SIG-M5 (cell line): ENCODE measurements at regions not wholly inside any gene's neighbourhood (a gene's known extent, or its start where the extent isn't known, plus 50 kb on each side); places are given as distances from the start of the nearest gene placed in this dataset.
A peak's percentile ranks its signal among the peaks of the same experiment; 100 is the strongest.

Experiments
- DNase-seq: peaks from one replicate; lab custom pipeline; 2025; lab: John Stamatoyannopoulos, UW

GRCh38 chr6:113094779-113095178 lies 747.6 kb downstream of the RFPL4B start:
- no peak for DNase-seq

DNA sequence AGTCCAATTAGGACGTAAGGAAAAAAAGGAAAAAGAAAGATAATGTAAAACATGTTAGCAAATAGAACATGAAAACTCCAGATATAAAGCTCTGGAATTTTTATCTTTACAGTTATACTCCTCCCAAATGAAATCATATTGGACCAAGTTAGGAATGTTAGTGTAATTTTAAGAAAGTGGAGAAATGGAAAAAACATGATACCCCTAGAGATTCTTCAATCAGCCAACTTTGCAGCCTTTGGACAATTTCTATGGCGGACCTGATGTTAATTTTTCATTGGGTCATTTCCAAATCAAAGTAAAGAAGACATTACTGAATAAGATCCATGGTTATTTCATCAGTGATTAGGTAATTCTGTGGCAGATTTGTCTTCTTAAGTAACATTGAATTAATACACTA lies 748.7 kb downstream of the RFPL4B start:
- no peak for DNase-seq

- DNase-seq, result no peak
These were observed 754.4 kb upstream of the MARCKS start for GRCh38 chr6:113102761-113103160.

- no peak for DNase-seq
These were observed 753.3 kb upstream of the MARCKS start for GRCh38 chr6:113103634-113104361.

DNA sequence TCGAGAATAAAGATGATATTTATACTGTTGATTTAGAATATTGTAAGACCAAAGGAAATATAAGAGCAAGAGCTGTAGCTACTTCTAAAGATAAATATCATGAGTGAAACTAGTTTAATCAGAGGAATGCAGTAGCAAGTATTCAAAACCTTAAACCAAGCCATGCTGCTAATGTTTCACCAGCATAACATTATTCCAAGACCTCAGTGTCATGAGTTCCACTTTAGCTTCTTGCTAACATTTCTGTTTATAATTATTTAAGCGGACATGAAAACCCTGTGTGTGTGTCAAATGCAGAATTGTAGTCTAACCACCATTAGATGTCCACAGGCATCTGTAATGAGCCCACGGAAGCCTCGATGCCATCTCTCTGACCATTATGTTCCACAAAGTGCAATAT lies 752.6 kb upstream of the MARCKS start:
- no peak for DNase-seq

DNA sequence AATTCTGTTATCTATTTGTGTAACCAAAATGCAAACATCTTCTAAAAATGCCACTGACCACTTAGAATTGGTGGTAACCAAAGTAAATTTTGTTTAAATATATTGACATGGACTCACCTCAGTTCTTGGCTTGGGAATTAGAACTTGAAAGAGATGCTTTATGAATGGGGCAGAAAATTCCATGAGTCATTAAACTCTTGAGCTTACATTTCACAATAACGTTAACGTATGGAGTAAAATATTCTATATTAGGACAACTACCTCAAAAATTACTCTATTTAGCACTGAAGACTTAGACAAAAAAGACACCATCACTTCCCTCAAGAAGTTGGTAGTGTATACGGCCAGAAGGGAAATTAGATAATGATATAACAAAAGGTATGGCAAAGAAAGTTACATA lies 752.2 kb upstream of the MARCKS start:
- no peak for DNase-seq

- DNase-seq, result no peak
These were observed 746.9 kb upstream of the MARCKS start for GRCh38 chr6:113110211-113110610.

GRCh38 chr6:113111550-113111949 lies 745.6 kb upstream of the MARCKS start:
- no peak for DNase-seq

DNA sequence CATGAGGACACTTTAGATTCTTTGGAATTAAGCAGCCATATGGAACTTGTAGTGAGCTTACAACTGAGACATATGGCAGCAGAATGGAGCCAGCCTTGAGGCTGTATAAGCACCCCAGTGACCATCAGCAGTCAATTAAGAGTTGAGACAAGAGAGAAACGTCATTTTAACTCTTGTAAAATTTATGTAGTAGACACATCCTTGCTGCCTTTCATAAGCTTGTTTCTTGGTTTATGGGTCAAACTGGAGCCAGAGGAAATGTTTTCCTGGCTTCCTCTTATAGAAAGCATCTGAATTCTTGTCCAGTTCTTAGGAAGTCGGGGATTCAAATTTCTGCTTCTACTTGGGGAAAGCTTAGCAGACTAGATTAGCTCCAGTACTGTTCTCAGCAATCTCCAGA lies 745.1 kb upstream of the MARCKS start:
- DNase-seq, result no peak

DNA sequence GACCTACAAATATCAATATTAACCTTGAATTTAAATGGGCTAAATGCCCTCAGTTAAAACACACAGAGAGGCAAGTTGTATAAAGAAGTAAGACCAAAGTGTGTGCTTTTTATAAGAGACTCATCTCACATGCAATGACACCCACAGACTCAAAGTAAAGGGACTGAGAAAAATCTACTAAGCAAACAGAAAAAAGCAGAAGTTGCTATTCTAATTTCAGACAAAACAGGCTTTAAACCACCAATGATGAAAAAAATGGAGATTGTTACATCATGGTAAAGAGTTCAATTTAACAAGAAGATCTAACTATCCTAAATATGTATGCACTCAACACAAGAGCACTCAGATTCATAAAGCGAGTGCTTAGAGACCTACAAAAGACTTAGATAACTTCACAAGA lies 741.9 kb upstream of the MARCKS start:
- peak; percentile 81 for DNase-seq

DNA sequence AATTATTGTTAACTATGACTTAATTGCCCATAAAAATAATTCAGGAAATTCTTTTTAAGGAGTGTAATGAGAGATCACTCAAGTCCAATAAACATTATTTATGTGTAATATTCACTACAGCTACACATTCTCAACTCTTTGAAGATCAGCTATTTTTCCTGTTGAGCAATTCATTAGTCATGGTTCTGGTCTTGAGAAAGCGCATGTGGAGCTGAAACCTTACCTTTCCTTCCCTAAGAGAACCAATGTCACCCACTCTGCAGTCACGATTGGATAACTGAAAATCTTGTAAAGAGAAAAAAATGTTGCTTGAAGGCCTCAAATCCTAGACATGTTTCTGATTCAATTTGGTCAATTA lies 736.9 kb upstream of the MARCKS start:
- no peak for DNase-seq

- DNase-seq, result no peak
These were observed 736.4 kb upstream of the MARCKS start for GRCh38 chr6:113120582-113121285.

DNA sequence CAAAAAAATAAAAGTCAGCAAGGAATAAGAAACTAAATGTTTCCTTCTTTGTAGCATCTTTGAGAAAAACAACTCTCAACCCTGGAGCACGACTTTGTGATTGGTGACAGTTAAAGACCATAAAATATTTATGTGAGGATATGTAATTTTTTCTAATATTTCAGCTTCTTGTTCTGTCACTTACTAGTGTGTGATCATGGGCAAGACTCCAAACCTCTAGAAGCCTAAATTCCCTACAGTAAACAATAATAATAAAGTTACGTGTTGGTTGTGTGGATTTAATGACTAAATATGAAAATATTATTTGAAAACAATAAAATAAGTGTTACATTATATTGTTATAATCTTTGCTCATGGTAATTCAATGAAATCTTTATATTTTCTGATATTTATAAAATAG lies 735.6 kb upstream of the MARCKS start:
- DNase-seq, result no peak

GRCh38 chr6:113122060-113122459 lies 735.1 kb upstream of the MARCKS start:
- DNase-seq, result no peak

GRCh38 chr6:113125626-113126025 lies 731.5 kb upstream of the MARCKS start:
- DNase-seq, result no peak

DNA sequence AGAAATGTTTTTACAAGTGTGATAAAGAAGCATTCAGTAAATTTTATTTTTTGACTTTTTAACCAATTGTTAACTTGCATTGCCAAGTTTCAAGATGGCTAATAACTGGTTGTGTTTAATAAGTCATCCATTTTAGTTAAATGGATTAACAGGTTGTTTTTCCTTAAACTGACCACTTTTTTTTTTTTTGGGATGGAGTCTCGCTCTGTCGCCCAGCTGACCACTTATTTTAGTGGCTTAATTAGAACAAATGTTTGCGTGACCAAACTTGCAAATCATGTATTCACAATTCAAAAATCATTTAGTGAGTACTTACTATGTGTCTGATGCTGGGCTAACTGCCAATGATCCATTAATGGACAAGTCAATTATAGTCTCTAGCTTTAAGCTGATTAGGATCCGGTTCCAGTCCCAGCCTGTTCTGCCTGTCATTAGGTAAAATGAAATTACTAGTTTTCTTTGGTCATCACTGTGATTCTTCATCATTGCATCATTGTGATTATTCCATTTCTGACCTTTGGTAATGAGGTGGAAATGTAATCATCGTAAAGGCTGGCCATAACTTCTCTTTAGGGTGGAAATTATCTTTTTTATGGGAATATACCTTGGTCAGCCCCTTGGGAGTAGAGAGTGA lies 729.2 kb upstream of the MARCKS start:
- DNase-seq, result no peak

- DNase-seq, result no peak
These were observed 728.5 kb upstream of the MARCKS start for GRCh38 chr6:113128661-113129060.

DNA sequence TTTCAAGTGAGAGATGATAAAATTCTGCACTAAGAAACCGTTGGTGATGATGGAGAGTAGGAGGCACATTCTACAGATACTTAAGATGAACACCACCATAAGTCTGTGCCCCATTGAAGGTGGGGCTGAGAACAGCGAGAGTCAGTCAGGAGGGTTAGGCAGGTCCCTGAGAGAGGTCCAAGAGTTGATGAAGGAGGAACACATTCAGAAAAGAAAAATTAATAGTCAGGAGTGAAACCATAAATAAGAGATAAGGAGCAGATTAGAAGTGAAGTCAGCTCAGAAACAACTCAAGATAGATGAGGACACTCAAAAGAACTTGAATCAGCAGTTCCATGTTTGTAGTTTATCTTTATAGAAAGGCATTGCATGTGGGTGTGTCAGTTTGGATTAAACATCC lies 727.2 kb upstream of the MARCKS start:
- DNase-seq, result no peak

GRCh38 chr6:113137426-113137825 lies 719.7 kb upstream of the MARCKS start:
- no peak for DNase-seq

GRCh38 chr6:113140721-113141120 lies 716.4 kb upstream of the MARCKS start:
- no peak for DNase-seq

- DNase-seq, result no peak
These were observed 715.2 kb upstream of the MARCKS start for GRCh38 chr6:113141901-113142300.

DNA sequence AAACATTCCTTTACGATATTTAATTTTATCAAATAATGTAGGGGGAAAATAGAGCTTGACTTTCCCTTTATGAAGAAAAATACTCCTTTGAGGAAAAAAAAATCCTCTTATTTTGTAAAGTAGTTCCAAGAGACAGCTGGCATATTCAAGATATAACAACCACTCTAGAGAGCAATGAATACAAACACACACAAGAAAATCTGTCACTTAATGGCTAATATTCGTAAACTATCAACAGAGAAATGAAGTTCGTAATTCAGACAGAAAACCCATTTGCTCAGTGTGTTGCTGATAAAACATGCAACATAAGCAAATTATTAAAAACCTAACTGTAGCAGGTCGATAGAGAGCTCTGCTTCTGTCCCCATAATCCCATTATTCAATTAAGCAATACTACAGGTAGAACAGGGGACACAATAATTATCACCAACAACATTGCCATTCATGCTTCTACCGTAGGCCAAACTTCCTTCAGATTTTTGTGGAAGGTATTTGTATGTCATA lies 714.4 kb upstream of the MARCKS start:
- DNase-seq, result no peak

DNA sequence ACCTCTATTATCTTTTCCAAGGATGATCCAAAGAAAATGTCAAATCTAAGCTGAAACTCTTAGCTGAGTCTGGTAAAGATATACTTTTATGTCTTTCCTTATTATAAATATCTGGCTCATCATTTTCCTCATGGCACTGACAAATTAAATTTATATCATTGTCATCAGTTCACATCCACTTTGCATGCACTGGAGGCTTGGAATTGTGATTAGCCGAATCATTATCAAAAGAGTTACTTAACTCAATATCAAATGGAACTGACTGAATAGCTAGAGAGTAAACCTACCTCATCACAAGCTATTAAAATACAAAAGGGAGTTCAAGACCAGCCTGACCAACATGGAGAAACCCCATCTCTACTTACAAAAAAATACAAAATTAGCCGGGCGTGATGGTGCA lies 713.9 kb upstream of the MARCKS start:
- no peak for DNase-seq
